K562 (cell line): ENCODE measurements at regions not wholly inside any gene's neighbourhood (a gene's known extent, or its start where the extent isn't known, plus 50 kb on each side); places are given as distances from the start of the nearest gene placed in this dataset.

Source experiments
- ETV5 ChIP-seq: sonication (generic); formaldehyde crosslinking; IDR thresholded peaks from 2 replicates; pipeline ENCODE4 v1.4.0; 2020; ENCODE audit warnings: low read depth, mild to moderate bottlenecking, missing genetic modification reagents
- EZH2 ChIP-seq: IDR thresholded peaks from 2 replicates; pipeline ENCODE4 v1.6.1; 2012; ENCODE audit warnings: low read depth, mild to moderate bottlenecking, inconsistent platforms, low read length, borderline replicate concordance
- MAZ ChIP-seq, 2 experiments: fragments of 450-650 bp in 1 of 2; sonication (generic) in 1 of 2; formaldehyde crosslinking; IDR thresholded peaks in 1 of 2; conservative IDR thresholded peaks in 1 of 2; 2 replicates each; pipeline versions ENCODE4 v1.4.0 to v1.5.0; 2020; ENCODE audit warnings: mild to moderate bottlenecking in 1 of 2, missing genetic modification reagents in 1 of 2
- YBX1 ChIP-seq: fragments of 450-650 bp; IDR thresholded peaks from 2 replicates; pipeline ENCODE4 v1.7.1; 2016; ENCODE audit warnings: mild to moderate bottlenecking
- ZNF274 ChIP-seq: IDR thresholded peaks from 2 replicates; pipeline ENCODE4 v1.6.1; 2011; ENCODE audit warnings: low read depth, mild to moderate bottlenecking, low read length, moderate library complexity, borderline replicate concordance
- TF ChIP-seq, protein P1 (sequence below): fragments of 200-800 bp; sonication (Bioruptor generic); IDR thresholded peaks from 2 replicates; pipeline ENCODE4 v1.6.1; 2017; ENCODE audit warnings: missing genetic modification characterization, missing compliant biosample characterization
- TF ChIP-seq, protein P2 (sequence below), 3 experiments: IDR thresholded peaks in 2 of 3; conservative IDR thresholded peaks in 1 of 3; 2 replicates each; pipeline ENCODE4 v1.5.1; 2011 to 2012; ENCODE audit warnings: low read length in 3 of 3, mild to moderate bottlenecking in 3 of 3, control low read depth in 2 of 3, improper control_type of control experiment in 1 of 3, inconsistent platforms in 1 of 3, low read depth in 1 of 3, mixed read lengths in 1 of 3, moderate library complexity in 1 of 3; ENCODE audit not compliant: insufficient read depth in 2 of 3

GRCh38 chr1:184214128-184214527 is 162.6 kb downstream of the TSEN15 start:
- no peak for TF ChIP-seq EZH2
- TF ChIP-seq, protein P1, sequence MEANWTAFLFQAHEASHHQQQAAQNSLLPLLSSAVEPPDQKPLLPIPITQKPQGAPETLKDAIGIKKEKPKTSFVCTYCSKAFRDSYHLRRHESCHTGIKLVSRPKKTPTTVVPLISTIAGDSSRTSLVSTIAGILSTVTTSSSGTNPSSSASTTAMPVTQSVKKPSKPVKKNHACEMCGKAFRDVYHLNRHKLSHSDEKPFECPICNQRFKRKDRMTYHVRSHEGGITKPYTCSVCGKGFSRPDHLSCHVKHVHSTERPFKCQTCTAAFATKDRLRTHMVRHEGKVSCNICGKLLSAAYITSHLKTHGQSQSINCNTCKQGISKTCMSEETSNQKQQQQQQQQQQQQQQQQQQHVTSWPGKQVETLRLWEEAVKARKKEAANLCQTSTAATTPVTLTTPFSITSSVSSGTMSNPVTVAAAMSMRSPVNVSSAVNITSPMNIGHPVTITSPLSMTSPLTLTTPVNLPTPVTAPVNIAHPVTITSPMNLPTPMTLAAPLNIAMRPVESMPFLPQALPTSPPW: no peak
- TF ChIP-seq ETV5 (CRISPR knock-in tag): no peak
- TF ChIP-seq YBX1: no peak
- TF ChIP-seq, protein P2, sequence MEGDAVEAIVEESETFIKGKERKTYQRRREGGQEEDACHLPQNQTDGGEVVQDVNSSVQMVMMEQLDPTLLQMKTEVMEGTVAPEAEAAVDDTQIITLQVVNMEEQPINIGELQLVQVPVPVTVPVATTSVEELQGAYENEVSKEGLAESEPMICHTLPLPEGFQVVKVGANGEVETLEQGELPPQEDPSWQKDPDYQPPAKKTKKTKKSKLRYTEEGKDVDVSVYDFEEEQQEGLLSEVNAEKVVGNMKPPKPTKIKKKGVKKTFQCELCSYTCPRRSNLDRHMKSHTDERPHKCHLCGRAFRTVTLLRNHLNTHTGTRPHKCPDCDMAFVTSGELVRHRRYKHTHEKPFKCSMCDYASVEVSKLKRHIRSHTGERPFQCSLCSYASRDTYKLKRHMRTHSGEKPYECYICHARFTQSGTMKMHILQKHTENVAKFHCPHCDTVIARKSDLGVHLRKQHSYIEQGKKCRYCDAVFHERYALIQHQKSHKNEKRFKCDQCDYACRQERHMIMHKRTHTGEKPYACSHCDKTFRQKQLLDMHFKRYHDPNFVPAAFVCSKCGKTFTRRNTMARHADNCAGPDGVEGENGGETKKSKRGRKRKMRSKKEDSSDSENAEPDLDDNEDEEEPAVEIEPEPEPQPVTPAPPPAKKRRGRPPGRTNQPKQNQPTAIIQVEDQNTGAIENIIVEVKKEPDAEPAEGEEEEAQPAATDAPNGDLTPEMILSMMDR (IDR thresholded peaks at IDR 0.05 in 2 of 3, conservative IDR thresholded peaks at IDR 0.05 in 1 of 3; ENCODE audit: insufficient read depth in 2 of 3, low read depth in 1 of 3, low read length in 3 of 3): no peak
- no peak for TF ChIP-seq ZNF274
- TF ChIP-seq MAZ (CRISPR knock-in tag; conservative IDR thresholded peaks at IDR 0.05 in 1 of 2, IDR thresholded peaks at IDR 0.05 in 1 of 2): no peak
